Stimulated activated naive CD8-positive, alpha-beta T cell treated with anti-CD3 and anti-CD28 coated beads, Interleukin-15, Interleukin-2, amounts not matched to agents 100 ng/mL and 50 ng/mL, for 24 hours (primary cell): ENCODE measurements at regions not wholly inside any gene's neighbourhood (a gene's known extent, or its start where the extent isn't known, plus 50 kb on each side); places are given as distances from the start of the nearest gene placed in this dataset.

Experiments used
- H3K27ac Mint-ChIP-seq: one replicate; pipeline ENCODE4 v1.8.0; 2021; ENCODE audit warnings: mild to moderate bottlenecking, mixed read lengths
- H3K27me3 Mint-ChIP-seq: one replicate; pipeline ENCODE4 v1.8.0; 2021; ENCODE audit warnings: mixed read lengths
- H3K36me3 Mint-ChIP-seq: one replicate; pipeline ENCODE4 v1.8.0; 2021; ENCODE audit warnings: low read depth, mixed read lengths
- H3K4me1 Mint-ChIP-seq: one replicate; pipeline ENCODE4 v1.8.0; 2021; ENCODE audit warnings: low read depth, mixed read lengths
- H3K4me3 Mint-ChIP-seq: one replicate; pipeline ENCODE4 v1.8.0; 2021; ENCODE audit warnings: mild to moderate bottlenecking, mixed read lengths
- H3K9me3 Mint-ChIP-seq: one replicate; pipeline ENCODE4 v1.8.0; 2021; ENCODE audit warnings: mixed read lengths

DNA sequence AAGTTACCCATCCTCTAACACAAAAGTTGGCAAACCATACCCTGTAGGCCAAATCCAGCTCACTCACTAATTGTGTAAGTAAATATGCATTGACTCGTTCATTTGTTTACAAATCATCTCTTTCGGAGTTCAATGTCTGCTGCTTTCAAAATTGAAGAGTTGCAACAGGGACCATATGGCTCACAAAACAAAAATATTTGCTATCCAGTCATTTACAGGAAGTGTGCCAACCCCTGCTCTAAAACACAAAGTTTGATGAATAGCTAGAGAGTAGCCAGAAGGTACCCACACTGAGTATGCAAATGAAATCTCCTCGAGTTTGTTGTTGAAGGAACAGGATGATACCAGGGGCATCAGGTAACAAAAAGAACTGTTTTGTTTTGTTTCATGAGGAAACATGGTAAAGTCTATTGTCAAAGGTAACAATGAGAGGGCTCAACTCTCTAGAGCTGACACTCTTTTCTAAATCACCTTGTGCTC lies 236.2 kb upstream of the THBS1 start:
- Mint-ChIP-seq H3K4me1 (no peaks in the 10 kb centered on the region), H3K4me3 (no peak overlapping the region), H3K27me3 (no peaks in the 10 kb centered on the region), H3K9me3 (no peaks in the 10 kb centered on the region), H3K36me3 (no peaks in the 10 kb centered on the region), H3K27ac (no peak overlapping the region)

DNA sequence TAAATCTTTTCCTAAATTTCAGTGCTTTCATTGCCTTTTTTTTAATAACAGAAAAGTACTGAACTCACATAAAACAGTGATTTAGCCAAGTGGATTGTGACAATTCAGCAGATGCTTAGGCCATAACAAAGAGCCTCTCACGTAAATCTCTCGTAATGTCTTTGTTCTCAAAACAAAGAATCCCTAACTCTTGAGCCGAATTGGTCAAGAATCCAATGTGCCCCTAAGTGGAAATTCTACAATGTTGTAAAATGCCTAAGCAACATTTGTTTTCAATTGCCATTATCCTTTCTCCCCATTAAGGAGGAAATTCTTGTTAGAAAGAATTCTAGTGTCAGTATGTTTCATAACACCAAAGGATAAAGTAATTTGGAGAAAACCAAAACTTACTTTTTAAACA lies 235.7 kb upstream of the THBS1 start:
- no peaks in the 10 kb centered on the region for H3K4me1 Mint-ChIP-seq
- no peaks in the 10 kb centered on the region for H3K36me3 Mint-ChIP-seq
- no peaks in the 10 kb centered on the region for H3K27me3 Mint-ChIP-seq
- no peak overlapping the region for H3K4me3 Mint-ChIP-seq
- H3K27ac Mint-ChIP-seq: no peak overlapping the region
- no peaks in the 10 kb centered on the region for H3K9me3 Mint-ChIP-seq

DNA sequence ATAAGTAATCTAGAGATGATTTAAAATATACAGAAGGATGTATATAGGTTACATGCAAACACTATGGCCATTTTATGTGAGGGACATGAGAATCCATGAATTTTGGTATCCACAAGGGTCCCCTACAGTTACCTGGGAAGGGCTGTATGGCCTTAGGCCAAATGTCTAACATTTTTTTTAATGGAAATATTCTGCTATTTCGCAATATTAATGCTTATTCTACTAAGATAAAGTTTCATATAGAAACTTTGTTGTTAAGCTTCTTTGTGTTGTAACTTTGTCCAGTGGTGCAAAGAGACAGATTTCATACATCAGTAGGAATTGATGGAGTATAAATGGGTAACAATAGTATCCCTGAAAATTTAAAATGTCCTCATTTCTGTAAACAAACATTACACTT lies 233.4 kb upstream of the THBS1 start:
- no peaks in the 10 kb centered on the region for H3K27me3 Mint-ChIP-seq
- H3K27ac Mint-ChIP-seq: no peak overlapping the region
- no peaks in the 10 kb centered on the region for H3K4me1 Mint-ChIP-seq
- no peak overlapping the region for H3K4me3 Mint-ChIP-seq
- H3K36me3 Mint-ChIP-seq: no peaks in the 10 kb centered on the region
- H3K9me3 Mint-ChIP-seq: no peaks in the 10 kb centered on the region

DNA sequence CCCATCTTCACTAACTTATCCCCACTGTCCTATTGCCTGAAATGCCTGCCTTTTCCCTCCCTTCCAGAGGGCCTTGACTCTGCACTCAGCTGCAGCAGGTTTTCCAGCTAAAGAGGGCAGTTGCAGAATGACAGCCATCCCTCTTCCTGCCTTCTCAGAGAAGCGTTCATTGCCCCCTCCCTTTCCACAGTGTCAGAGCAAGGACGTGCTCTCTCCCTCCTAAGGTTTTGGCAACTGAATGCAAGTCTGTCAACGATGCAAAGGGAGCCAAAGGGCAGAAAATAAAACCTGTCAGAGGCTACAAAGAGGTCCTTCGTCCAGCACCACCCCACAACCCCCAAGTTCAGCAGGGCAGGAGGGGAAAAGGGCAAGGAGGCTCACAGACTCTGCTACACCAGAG lies 230.1 kb upstream of the THBS1 start:
- Mint-ChIP-seq H3K27me3 (no peaks in the 10 kb centered on the region), H3K4me3 (no peak overlapping the region), H3K36me3 (no peaks in the 10 kb centered on the region), H3K4me1 (no peaks in the 10 kb centered on the region), H3K9me3 (no peaks in the 10 kb centered on the region), H3K27ac (no peak overlapping the region)

DNA sequence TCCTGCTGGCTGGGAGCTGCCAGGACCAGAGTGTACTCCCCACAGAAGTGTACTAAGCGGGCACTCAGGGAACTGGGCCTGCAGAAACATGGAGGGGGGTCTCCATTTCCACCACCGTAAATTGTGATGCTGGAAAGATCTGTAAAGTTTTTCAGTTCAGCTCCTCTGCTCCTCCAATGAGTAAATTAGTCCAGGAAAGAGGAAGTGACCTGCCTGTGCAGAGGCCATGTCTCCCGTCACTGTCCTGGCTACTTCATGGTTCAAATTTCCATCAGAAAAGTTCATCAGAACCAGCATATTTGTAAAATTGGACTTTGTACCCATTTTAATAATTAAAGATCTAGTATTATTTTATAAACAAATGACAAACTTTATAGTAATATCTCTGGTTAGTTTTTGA lies 226.7 kb upstream of the THBS1 start:
- Mint-ChIP-seq H3K4me3 (no peak overlapping the region), H3K27me3 (no peaks in the 10 kb centered on the region), H3K9me3 (no peaks in the 10 kb centered on the region), H3K27ac (no peak overlapping the region), H3K36me3 (no peaks in the 10 kb centered on the region), H3K4me1 (no peaks in the 10 kb centered on the region)

DNA sequence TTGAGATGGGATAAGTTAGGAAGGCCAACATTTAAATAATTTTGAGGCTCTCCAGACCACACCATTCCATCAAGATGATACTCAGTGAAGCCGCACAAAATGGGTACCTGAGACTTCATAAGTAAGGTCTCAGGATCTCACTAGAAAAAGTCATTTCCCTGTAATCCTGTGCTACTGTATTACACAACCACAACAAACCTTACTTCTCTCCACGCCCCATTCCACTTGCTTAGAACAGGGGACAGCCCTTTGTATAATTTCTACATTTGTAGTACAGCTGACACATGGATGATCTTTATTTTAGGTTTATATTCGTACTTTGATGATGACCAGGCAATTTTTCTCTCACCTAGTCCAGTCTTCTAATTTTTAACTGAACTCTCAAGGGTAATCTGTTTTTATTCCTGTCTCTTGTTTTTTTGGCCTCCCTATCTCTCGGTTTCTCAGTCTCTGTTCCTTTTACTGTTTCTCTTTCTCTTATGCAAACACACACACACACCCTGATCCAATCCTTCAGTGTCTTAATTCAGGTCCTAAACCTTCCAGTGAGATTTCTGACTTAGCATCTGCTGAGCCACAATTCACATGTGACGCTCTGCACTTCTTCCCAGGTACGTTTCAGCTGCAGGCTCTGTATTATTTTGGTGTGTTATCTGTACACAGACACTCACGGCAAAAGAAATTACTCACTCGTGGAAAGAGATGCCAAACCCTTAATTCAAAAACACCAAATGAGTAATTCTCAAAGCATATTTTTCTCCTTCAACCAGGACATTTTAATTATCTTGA lies 223.2 kb upstream of the THBS1 start:
- Mint-ChIP-seq H3K27me3 (peaks cover 3% of the 10 kb centered on the region), H3K4me3 (no peak overlapping the region), H3K27ac (no peak overlapping the region), H3K9me3 (no peaks in the 10 kb centered on the region), H3K4me1 (no peaks in the 10 kb centered on the region), H3K36me3 (no peaks in the 10 kb centered on the region)

DNA sequence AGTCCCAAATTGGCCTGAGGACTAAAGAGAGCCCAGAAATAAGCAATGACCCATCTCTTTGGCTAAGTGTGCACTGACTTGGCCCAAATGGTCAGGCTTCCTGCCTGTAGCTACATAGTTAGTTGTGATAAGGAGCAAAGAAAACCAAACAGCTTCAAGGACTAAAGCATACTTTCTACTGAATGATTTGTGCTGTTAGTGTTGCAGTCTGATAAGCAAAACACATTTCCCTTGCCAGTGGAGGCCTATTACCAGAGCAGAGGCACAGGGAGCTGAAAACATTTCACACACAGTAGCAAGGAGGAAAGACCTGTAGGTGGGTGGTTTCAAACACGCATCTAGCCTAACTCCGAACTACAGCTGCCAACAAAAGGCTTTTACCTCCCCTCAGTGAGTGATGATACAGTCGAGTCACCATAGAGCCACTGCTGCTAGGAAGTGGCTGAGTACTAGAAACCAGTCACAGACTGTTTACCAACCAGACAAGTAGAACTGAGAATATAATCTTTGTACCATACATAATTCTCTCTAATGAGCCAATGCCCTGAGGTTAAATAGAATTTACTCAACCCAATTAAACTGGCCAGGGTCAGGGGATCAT lies 222.3 kb upstream of the THBS1 start:
- peaks cover 4% of the 10 kb centered on the region for H3K27me3 Mint-ChIP-seq
- no peaks in the 10 kb centered on the region for H3K4me1 Mint-ChIP-seq
- no peaks in the 10 kb centered on the region for H3K36me3 Mint-ChIP-seq
- no peak overlapping the region for H3K4me3 Mint-ChIP-seq
- no peaks in the 10 kb centered on the region for H3K9me3 Mint-ChIP-seq
- H3K27ac Mint-ChIP-seq: no peak overlapping the region

DNA sequence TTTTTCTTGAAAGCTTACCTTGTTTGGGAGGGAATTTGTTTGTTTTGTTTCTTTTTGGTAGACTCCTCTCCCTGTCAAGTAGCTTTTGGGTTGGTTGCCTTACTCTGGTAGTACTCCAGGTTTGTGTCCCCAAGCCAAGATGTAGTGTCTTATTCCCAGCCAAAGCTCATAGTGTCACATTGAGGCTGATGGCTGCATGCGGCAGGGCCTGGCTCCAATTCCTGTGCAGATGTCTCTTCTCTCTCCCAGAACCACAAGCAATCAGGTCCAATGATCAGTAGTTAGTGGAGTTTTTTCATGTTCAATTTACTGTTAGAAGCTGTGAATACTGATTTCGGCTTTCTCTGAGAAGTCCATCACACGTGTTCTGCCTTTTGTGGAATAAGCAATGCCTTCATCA lies 221.1 kb upstream of the THBS1 start:
- peaks cover 8% of the 10 kb centered on the region for H3K27me3 Mint-ChIP-seq
- H3K9me3 Mint-ChIP-seq: no peaks in the 10 kb centered on the region
- H3K4me1 Mint-ChIP-seq: no peaks in the 10 kb centered on the region
- no peak overlapping the region for H3K4me3 Mint-ChIP-seq
- no peak overlapping the region for H3K27ac Mint-ChIP-seq
- H3K36me3 Mint-ChIP-seq: no peaks in the 10 kb centered on the region

DNA sequence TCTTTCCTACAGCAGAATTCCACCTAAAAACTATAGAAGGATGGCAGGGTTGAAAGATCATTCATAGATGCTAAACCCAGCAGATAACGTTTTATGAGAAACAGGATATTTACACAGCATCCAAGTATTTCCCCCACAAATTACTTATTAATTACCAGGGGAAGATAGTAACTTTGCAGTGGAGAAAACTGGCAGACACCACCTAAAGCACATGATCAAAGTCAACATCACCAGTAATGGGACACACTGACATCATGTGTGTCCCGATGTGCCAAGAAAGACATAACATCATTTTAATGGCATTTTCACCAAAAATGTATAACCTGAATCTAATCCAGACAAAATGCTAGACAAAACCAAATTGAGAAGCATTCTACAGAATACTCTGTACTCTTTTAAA lies 220.4 kb upstream of the THBS1 start:
- Mint-ChIP-seq H3K27me3 (peaks cover 12% of the 10 kb centered on the region), H3K4me3 (no peak overlapping the region), H3K27ac (no peak overlapping the region), H3K36me3 (no peaks in the 10 kb centered on the region), H3K4me1 (no peaks in the 10 kb centered on the region), H3K9me3 (no peaks in the 10 kb centered on the region)

DNA sequence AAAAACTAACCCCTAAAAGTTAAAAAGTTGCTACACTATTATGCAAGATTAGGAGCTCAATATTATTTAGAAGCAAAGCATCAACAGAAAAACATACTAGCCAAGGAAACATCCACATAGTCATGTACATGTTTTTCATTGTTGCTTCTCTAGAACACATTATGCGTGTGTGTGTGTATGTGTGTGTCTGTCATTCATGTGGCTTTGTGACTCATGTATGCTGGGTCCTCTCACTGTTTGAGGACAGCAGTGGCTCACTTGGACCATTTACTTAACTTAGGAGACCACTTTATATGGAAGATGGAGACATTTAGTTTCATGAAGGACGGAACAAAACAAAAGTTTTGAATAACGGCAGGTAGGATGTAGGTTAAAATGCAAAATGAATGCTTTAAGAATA lies 219.4 kb upstream of the THBS1 start:
- peaks cover 12% of the 10 kb centered on the region for H3K27me3 Mint-ChIP-seq
- H3K9me3 Mint-ChIP-seq: no peaks in the 10 kb centered on the region
- no peak overlapping the region for H3K27ac Mint-ChIP-seq
- no peak overlapping the region for H3K4me3 Mint-ChIP-seq
- no peaks in the 10 kb centered on the region for H3K36me3 Mint-ChIP-seq
- H3K4me1 Mint-ChIP-seq: no peaks in the 10 kb centered on the region

DNA sequence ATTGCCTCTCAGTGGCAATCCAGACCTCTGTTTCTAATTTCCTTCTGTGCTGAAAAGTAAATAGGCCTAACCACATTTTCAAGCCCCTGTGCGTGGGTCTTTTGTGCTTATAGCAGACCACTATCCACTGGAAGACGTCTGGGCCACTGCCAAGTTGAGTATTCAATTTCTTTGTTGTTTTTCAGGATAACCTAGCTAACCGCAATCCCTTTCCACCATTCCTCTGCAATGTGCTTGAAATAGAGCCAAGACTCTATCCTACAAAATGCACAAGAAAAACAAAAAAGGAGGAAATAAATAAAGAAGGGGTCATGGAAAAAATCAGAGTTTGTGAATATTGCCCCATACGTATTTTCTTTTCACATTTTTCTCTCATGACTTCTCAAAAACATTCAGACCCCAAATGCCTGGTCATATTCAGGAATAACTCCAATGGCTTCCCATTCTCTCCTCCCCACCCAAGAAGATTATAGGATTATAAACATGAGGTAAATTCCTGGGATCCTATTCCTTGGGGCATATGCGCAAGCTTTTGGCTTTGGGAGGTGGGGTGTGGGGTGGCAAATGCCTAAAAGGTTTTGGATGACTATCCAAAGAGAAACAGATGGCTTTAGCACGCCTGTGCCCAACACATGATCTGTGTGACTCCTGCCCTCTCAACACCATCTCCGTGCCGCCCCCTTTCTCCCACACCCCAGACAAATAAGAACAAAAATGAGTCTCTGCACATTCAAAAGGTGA lies 217.9 kb upstream of the THBS1 start:
- no peak overlapping the region for H3K27ac Mint-ChIP-seq
- H3K9me3 Mint-ChIP-seq: no peaks in the 10 kb centered on the region
- no peak overlapping the region for H3K4me3 Mint-ChIP-seq
- no peaks in the 10 kb centered on the region for H3K36me3 Mint-ChIP-seq
- peaks cover 12% of the 10 kb centered on the region for H3K27me3 Mint-ChIP-seq
- no peaks in the 10 kb centered on the region for H3K4me1 Mint-ChIP-seq

DNA sequence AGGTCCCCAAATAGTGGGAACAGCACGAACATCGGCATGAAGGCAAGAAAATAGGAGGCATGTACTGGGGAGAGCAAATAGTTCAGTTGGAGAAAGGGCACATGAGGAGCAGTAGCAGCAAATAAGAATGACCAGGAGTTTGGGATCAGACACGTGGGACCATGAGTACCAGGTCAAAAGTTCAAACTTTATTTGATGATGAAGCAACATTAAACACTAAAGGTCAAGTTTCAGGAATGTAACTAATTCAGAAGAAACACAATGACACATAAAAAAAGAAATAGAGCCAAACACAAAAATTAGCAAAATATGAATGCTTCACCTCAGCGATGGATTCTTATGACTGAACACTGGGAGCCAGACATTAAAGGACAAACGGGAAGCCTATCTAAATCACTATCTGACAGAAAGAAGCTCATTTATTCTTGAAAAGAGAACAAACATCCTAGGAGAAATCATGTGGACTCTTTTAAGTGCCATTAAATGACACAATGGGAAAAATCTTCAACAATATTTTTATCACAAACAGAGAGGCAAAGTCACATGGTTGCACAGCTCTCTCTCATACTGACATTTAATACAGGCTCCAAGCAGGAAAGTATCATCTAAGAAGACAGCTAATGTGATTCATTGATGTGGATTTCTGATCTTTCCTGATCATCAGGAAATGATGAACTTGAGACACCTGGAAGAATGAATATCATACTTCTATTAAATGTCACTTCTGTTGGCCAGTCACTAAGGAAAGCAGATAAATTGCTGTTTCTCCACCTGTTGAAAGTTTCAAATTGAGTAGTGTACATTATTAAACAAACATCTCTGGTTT lies 216.9 kb upstream of the THBS1 start:
- Mint-ChIP-seq H3K27ac (no peak overlapping the region), H3K27me3 (peaks cover 12% of the 10 kb centered on the region), H3K4me1 (no peaks in the 10 kb centered on the region), H3K9me3 (peaks cover 5% of the 10 kb centered on the region), H3K4me3 (no peak overlapping the region), H3K36me3 (no peaks in the 10 kb centered on the region)

DNA sequence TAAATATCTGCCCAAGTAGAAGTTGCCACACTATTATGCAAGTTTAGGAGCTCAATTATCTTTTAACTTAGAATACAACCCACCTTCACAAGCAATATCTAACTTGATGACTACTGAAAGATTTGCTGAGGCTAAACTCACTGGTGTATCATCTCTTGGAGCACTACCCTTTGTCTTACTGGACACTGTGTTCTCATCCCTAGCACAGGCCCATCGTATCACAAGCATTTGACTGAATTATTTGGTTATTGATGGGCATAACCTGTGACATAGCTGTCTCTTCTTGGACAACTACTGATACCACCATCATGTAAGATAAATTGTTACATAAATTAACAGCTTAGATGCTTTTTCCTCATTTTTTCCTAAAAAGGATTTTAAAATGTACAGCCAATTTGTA lies 216.2 kb upstream of the THBS1 start:
- H3K27me3 Mint-ChIP-seq: peaks cover 12% of the 10 kb centered on the region
- H3K9me3 Mint-ChIP-seq: peaks cover 5% of the 10 kb centered on the region
- no peak overlapping the region for H3K27ac Mint-ChIP-seq
- H3K4me1 Mint-ChIP-seq: no peaks in the 10 kb centered on the region
- no peak overlapping the region for H3K4me3 Mint-ChIP-seq
- H3K36me3 Mint-ChIP-seq: no peaks in the 10 kb centered on the region

DNA sequence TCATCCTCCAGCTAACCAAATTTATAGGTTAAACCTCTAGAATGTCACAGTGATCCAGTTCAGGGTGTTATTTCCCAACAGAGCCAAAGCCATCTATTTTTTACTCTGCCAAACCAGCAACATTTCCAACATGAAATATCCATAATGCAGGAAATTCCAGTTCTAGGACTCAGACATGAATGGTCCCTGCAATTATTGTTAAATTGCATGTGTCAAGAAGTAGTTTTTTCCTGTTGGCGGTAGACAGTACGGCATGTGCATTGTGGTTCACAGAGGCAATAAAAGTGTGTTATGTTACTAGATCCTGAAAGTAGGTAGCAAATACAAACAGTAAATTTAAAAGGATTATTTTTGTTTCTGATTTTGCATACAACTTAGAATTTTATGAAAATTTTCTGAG lies 215.7 kb upstream of the THBS1 start:
- Mint-ChIP-seq H3K4me1 (no peaks in the 10 kb centered on the region), H3K9me3 (peaks cover 5% of the 10 kb centered on the region), H3K36me3 (no peaks in the 10 kb centered on the region), H3K4me3 (no peak overlapping the region), H3K27ac (no peak overlapping the region), H3K27me3 (peaks cover 9% of the 10 kb centered on the region)

DNA sequence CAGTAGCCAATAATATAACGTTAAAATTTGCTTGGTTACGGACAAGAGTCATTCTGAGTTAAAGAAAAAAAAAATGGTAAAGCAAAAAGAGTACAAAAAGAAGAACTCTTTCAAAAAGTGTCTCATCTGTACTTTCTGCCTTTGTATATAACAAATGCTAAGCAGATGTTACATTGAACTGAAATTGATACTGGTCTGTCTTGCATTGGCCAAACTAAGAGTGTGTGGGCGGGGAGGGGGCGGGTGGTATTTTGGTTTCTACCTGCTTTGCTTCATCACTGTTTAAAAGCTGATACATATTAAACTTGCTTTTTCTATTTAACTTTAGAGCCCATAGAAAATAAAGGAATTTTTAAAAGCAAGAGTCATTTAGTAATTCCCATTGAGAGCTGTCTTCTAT lies 215.0 kb upstream of the THBS1 start:
- H3K27me3 Mint-ChIP-seq: peaks cover 9% of the 10 kb centered on the region
- peaks cover 7% of the 10 kb centered on the region for H3K9me3 Mint-ChIP-seq
- no peak overlapping the region for H3K27ac Mint-ChIP-seq
- no peak overlapping the region for H3K4me3 Mint-ChIP-seq
- no peaks in the 10 kb centered on the region for H3K4me1 Mint-ChIP-seq
- H3K36me3 Mint-ChIP-seq: no peaks in the 10 kb centered on the region
